Pancreas (tissue), 10 donors: ENCODE measurements at regions not wholly inside any gene's neighbourhood (a gene's known extent, or its start where the extent isn't known, plus 50 kb on each side); places are given as distances from the start of the nearest gene placed in this dataset.

Source experiments
- ATAC-seq, 4 donors: fragments of 200-7000 bp; cut with Tn5 transposase; one replicate each; pipeline versions ENCODE4 v1.8.0 to v1.9.1; 2020; ENCODE audit warnings: mild to moderate bottlenecking in 4 of 4, moderate library complexity in 4 of 4
- DNase-seq, 6 donors: peaks; one replicate each; pipeline ENCODE4 v3.0.0-alpha.2; 2020
- FAIRE-seq: peaks from 2 replicates; lab custom pipeline; 2012; peaks lifted over from hg19 to GRCh38; lab: Jason Lieb, UNC
- H3K27ac ChIP-seq, 4 donors: fragments of 200-600 bp; sonication (generic); 1 replicate in 3 of 4; 2 replicates in 1 of 4; pipeline versions ENCODE4 v1.5.0 to v1.8.0; 2020
- H3K27me3 ChIP-seq, 4 donors: fragments of 200-600 bp; one replicate each; pipeline ENCODE4 v1.8.0; 2021
- H3K36me3 ChIP-seq, 3 donors: fragments of 200-600 bp; sonication (generic) in 1 of 3; one replicate each; pipeline versions ENCODE4 v1.5.0 to v1.8.0; 2020 to 2021
- H3K4me1 ChIP-seq, 3 donors: fragments of 200-600 bp; one replicate each; pipeline ENCODE4 v1.8.0; 2021
- H3K4me3 ChIP-seq, 4 donors: fragments of 200-600 bp; sonication (generic) in 2 of 4; one replicate each; pipeline versions ENCODE4 v1.5.0 to v1.8.0; 2020 to 2021
- H3K9me3 ChIP-seq, 4 donors: fragments of 200-600 bp; one replicate each; pipeline ENCODE4 v1.8.0; 2021
- WGBS, 2 donors: extraction: QIAGEN DNeasy Blood & Tissue Kit; methylation state at CpG; one replicate each; pipeline ENCODE4 v1.1.7; 2013; 5-methylcytosine and 5-hydroxymethylcytosine counted together
- intact Hi-C, 3 donors: fragments of 100-400 bp; cut with DNase I; formaldehyde crosslinking; loops; one replicate each; pipeline versions ENCODE4 v1.11.1 to v1.14.2; 2022
- TF ChIP-seq, protein P1 (sequence below), 4 donors: fragments of 200-600 bp; sonication (generic) in 3 of 4; IDR thresholded peaks; one replicate each; pipeline versions ENCODE4 v1.5.0 to v1.8.0; 2021; ENCODE audit warnings: antibody characterized with exemption in 4 of 4
- donor health status: healthy with polysubstance abuse.
- donor health status: DM: no; HTN: no; CAD: no; lungs with moderate emphysema.
- donor health status: DM: no; HTN: no; CAD: no.
- donor health status: control.
- donor health status: control.
- donor health status: Bipolar disorder and iron deficiency.
- donor health status: DM: yes; HTN: yes; CAD: no.
- donor health status: DM: no; HTN: no; CAD: no.
- donor health status: DM: no; HTN: no; CAD: no.
- donor health status: DM: yes; HTN: yes; CAD: no.

DNA sequence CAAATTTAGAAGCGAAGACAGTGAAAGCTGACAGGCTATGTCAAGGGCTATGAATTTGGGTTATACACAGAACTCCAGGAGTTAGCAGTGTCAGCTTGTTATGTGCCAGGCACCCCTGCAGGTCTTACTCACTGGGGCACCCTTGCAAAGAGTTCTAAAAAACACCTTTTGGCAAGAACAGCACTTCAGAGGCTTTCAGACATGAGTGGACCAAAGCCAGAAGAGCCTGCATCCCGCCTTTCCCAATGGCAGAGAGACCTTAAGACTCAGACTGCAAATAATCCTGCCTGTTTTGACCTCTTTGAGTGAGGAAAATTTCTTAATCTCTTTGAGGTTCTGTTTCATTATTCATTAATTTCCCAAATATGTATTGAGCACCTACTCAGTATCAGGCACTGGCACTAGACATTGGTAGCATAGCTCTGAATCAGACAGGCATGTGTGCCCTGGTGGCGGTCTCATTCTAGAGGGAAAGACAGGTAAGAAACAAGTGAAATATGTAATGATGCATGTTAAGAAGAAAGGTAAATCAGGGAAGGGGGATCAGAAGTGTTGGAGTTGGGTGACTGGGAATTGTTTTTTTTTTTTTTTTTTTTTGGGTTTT lies 280.0 kb downstream of the KBTBD8 start:
- intact Hi-C loops: no loop called here
- 83 to 90% methylated on average over 3 of the region's 3 CpGs for WGBS, 2 donors
- no peak for ATAC-seq

DNA sequence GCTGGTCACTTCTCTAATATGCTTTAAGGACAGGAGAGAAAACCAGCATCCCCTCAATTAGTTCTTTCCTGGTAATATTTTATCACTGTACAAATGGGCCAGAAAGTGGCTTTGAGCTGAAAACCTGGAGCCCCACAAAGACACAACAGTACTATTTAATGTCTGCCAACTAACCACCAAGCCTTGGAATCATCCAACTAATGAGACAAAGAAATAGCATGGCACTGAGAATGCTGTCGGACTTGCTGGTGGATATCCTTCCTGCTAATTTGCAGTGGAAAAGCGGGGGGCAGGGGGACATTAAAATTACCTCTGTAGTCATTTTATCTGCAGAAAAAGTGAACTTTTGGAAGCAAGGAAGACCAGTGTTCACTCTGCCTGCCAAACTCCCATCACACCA lies 288.5 kb downstream of the KBTBD8 start:
- FAIRE-seq (no peak), ATAC-seq (no peak), DNase-seq (no peak)
- intact Hi-C loops: no loop called here
- no peaks in the 10 kb centered on the region for H3K36me3 ChIP-seq
- H3K4me1 ChIP-seq: no peaks in the 10 kb centered on the region
- H3K4me3 ChIP-seq: no peak overlapping the region
- WGBS, 2 donors: 75 to 93% methylated on average over 2 of the region's 2 CpGs
- TF ChIP-seq, protein P1, sequence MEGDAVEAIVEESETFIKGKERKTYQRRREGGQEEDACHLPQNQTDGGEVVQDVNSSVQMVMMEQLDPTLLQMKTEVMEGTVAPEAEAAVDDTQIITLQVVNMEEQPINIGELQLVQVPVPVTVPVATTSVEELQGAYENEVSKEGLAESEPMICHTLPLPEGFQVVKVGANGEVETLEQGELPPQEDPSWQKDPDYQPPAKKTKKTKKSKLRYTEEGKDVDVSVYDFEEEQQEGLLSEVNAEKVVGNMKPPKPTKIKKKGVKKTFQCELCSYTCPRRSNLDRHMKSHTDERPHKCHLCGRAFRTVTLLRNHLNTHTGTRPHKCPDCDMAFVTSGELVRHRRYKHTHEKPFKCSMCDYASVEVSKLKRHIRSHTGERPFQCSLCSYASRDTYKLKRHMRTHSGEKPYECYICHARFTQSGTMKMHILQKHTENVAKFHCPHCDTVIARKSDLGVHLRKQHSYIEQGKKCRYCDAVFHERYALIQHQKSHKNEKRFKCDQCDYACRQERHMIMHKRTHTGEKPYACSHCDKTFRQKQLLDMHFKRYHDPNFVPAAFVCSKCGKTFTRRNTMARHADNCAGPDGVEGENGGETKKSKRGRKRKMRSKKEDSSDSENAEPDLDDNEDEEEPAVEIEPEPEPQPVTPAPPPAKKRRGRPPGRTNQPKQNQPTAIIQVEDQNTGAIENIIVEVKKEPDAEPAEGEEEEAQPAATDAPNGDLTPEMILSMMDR (IDR thresholded peaks at IDR 0.05): no peak
- no peaks in the 10 kb centered on the region for H3K9me3 ChIP-seq
- no peak overlapping the region for H3K27ac ChIP-seq
- H3K27me3 ChIP-seq: no peaks in the 10 kb centered on the region

More for the DNA sequence above, 280.0 kb downstream of the KBTBD8 start:
- Histone ChIP-seq H3K9me3 (no peaks in the 10 kb centered on the region), H3K27me3 (no peaks in the 10 kb centered on the region), H3K36me3 (no peaks in the 10 kb centered on the region), H3K4me1 (no peaks in the 10 kb centered on the region), H3K4me3 (no peak overlapping the region), H3K27ac (no peak overlapping the region)
- no peak for FAIRE-seq
- no peak for DNase-seq
- TF ChIP-seq, protein P1 (IDR thresholded peaks at IDR 0.05): no peak

DNA sequence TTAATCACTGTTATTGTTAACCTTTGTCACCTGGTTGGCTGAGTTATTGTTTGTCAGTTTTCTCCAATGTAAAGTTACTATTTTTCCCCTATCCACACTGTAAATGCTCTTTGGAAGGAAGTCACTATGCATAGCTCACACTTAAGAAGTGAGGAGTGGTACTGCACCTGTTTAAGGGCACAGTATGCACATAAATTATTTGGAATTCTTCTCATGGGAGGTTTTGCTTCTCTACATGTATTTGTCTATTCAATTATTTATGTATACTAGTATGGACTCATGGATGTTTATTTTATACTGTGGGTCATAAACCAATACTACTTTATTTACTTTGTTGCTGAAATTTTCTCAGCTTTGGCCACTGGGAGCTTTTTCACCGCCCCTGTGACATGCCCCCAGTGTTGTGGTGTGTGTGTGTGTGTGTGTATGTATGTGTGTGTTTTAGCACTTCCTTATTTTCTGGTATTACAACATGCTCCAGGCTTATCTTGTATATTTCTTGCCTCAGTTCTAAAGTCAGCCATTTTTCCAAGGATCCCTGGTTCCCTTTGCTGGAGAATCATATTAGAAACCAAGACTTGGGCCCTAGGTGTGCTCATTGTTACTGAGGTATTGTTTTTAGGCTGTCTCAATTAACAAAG lies 290.5 kb downstream of the KBTBD8 start:
- FAIRE-seq (no peak), ATAC-seq (peak in 1 of 4 donors; percentile 35), DNase-seq (no peak)
- intact Hi-C loops: no loop called here
- TF ChIP-seq, protein P1 (IDR thresholded peaks at IDR 0.05): no peak
- WGBS, 2 donors: 60 to 75% methylated on average over 1 of the region's 1 CpG
- H3K4me3 ChIP-seq: no peak overlapping the region
- H3K4me1 ChIP-seq: no peaks in the 10 kb centered on the region
- H3K27ac ChIP-seq: no peak overlapping the region
- H3K9me3 ChIP-seq: no peaks in the 10 kb centered on the region
- no peaks in the 10 kb centered on the region for H3K27me3 ChIP-seq
- H3K36me3 ChIP-seq: no peaks in the 10 kb centered on the region

DNA sequence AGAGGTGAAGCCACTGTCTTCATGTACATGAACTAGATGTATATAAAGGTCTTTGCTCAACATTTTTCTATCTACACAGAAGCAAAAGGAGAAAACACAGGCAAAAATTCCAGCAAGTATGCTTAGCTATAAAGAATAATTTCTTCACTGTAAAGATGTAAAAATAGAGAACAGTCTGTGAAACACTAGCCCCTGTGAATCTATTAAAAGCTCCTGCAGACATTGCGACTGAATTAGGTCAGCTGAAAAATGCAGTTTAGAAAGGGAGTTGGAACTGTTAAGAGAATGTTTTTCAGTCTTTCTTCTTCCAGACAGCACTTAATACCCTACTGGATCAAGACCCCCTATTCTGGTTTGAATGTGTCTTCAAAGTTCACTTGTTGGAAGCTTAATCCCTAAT lies 291.5 kb downstream of the KBTBD8 start:
- no peaks in the 10 kb centered on the region for H3K4me1 ChIP-seq
- TF ChIP-seq, protein P1 (IDR thresholded peaks at IDR 0.05): no peak
- intact Hi-C loops: no loop called here
- FAIRE-seq: no peak
- H3K27ac ChIP-seq: no peak overlapping the region
- H3K9me3 ChIP-seq: no peaks in the 10 kb centered on the region
- WGBS, 2 donors: 85 to 94% methylated on average over 1 of the region's 1 CpG
- H3K36me3 ChIP-seq: no peaks in the 10 kb centered on the region
- no peak for DNase-seq
- no peak overlapping the region for H3K4me3 ChIP-seq
- ATAC-seq: no peak
- H3K27me3 ChIP-seq: no peaks in the 10 kb centered on the region

DNA sequence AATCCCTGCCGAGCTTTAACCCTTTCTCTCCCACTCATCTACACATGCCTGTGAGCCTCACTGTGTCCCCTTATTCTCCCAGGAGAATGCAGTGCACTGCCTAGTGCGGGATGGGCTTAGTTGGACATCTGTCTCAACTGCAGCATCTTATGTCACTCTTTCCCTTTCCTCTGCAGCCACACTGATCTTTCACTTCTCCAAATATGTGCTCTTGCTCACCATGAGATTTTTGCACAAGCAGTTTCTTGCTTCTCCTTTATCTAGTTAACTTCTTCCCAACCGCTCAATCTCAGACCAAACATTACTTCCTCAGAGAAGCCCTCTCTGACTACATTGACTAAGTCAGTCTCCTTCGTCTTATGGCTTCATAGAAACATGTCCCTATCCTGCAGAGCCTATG lies 292.3 kb downstream of the KBTBD8 start:
- no peak overlapping the region for H3K4me3 ChIP-seq
- WGBS, 2 donors: 71 to 83% methylated on average over 4 of the region's 4 CpGs
- intact Hi-C loops: no loop called here
- H3K36me3 ChIP-seq: no peaks in the 10 kb centered on the region
- H3K27ac ChIP-seq: no peak overlapping the region
- no peaks in the 10 kb centered on the region for H3K4me1 ChIP-seq
- ATAC-seq: peak in 2 of 4 donors; percentile 8 to 71
- DNase-seq: no peak
- FAIRE-seq: no peak
- H3K27me3 ChIP-seq: no peaks in the 10 kb centered on the region
- TF ChIP-seq, protein P1 (IDR thresholded peaks at IDR 0.05): no peak
- no peaks in the 10 kb centered on the region for H3K9me3 ChIP-seq
